ENCODE measurements at regions not wholly inside any gene's neighbourhood (a gene's known extent, or its start where the extent isn't known, plus 50 kb on each side); places are given as distances from the start of the nearest gene placed in this dataset.

GRCh38 chr11:90756617-90757016, 533.8 kb upstream of the CHORDC1 start:
- Histone ChIP-seq H3K4me3 (no peak overlapping the region), H3K27ac (replicated peaks in 1 of 4) (no peak overlapping the region), H3K36me3 (no peaks in the 10 kb centered on the region), H3K4me1 (no peaks in the 10 kb centered on the region), H3K9me3 (no peaks in the 10 kb centered on the region), H3K27me3 (no peaks in the 10 kb centered on the region)
- 64% methylated on average over 1 of the region's 1 CpG for WGBS
- intact Hi-C loops (cut with DNase I), result no loop called here
- no peak for TF ChIP-seq EP300 (IDR thresholded peaks at IDR 0.05)
- no peak for DNase-seq (ENCODE audit: extremely low spot score)

GRCh38 chr11:90753546-90753945, 530.7 kb upstream of the CHORDC1 start:
- Histone ChIP-seq H3K4me3 (no peak overlapping the region), H3K9me3 (no peaks in the 10 kb centered on the region), H3K36me3 (no peaks in the 10 kb centered on the region), H3K27ac (replicated peaks in 1 of 4) (no peak overlapping the region), H3K4me1 (no peaks in the 10 kb centered on the region), H3K27me3 (no peaks in the 10 kb centered on the region)
- no peak for DNase-seq (ENCODE audit: extremely low spot score)
- WGBS, result 95% methylated on average over 1 of the region's 1 CpG
- intact Hi-C loops (cut with DNase I), result no loop called here
- TF ChIP-seq CTCF (IDR thresholded peaks at IDR 0.05), result no peak
- no peak for TF ChIP-seq POLR2A (IDR thresholded peaks at IDR 0.05; ENCODE audit: low read depth)
- TF ChIP-seq EP300 (IDR thresholded peaks at IDR 0.05), result no peak
- TF ChIP-seq POLR2AphosphoS5 (IDR thresholded peaks at IDR 0.05), result no peak

GRCh38 chr11:90747057-90747456, 524.2 kb upstream of the CHORDC1 start:
- no peaks in the 10 kb centered on the region for H3K4me1 ChIP-seq
- H3K4me3 ChIP-seq, result no peak overlapping the region
- WGBS, result 46% methylated on average over 2 of the region's 2 CpGs
- intact Hi-C loops (cut with DNase I), result no loop called here
- peaks cover 0 to 10% (median 0%) of the 10 kb centered on the region in 4 donors for H3K9me3 ChIP-seq
- no peaks in the 10 kb centered on the region for H3K27me3 ChIP-seq
- H3K36me3 ChIP-seq, result no peaks in the 10 kb centered on the region
- no peak for DNase-seq (ENCODE audit: extremely low spot score)
- no peak for TF ChIP-seq CTCF (IDR thresholded peaks at IDR 0.05)
- no peak for TF ChIP-seq POLR2A (IDR thresholded peaks at IDR 0.05; ENCODE audit: low read depth)
- TF ChIP-seq EP300 (IDR thresholded peaks at IDR 0.05), result no peak
- TF ChIP-seq POLR2AphosphoS5 (IDR thresholded peaks at IDR 0.05), result no peak
- H3K27ac ChIP-seq (replicated peaks in 1 of 4), result no peak overlapping the region

- no peak for DNase-seq (ENCODE audit: extremely low spot score)
- Histone ChIP-seq H3K4me3 (no peak overlapping the region), H3K27me3 (no peaks in the 10 kb centered on the region), H3K27ac (replicated peaks in 1 of 4) (no peak overlapping the region), H3K4me1 (no peaks in the 10 kb centered on the region), H3K36me3 (no peaks in the 10 kb centered on the region), H3K9me3 (peaks cover 0 to 10% (median 0%) of the 10 kb centered on the region in 4 donors)
- intact Hi-C loops (cut with DNase I), result no loop called here
- WGBS, result 0% methylated on average over 1 of the region's 1 CpG
- TF ChIP-seq POLR2AphosphoS5 (IDR thresholded peaks at IDR 0.05), result no peak
- TF ChIP-seq EP300 (IDR thresholded peaks at IDR 0.05), result no peak
- no peak for TF ChIP-seq CTCF (IDR thresholded peaks at IDR 0.05)
- no peak for TF ChIP-seq POLR2A (IDR thresholded peaks at IDR 0.05; ENCODE audit: low read depth)
Measured at GRCh38 chr11:90744169-90744568, 521.3 kb upstream of the CHORDC1 start.

- intact Hi-C loops (cut with DNase I), result no loop called here
- Histone ChIP-seq H3K36me3 (no peaks in the 10 kb centered on the region), H3K4me3 (no peak overlapping the region), H3K9me3 (no peaks in the 10 kb centered on the region), H3K27ac (replicated peaks in 1 of 4) (no peak overlapping the region), H3K4me1 (peaks cover 0 to 9% (median 0%) of the 10 kb centered on the region in 4 donors), H3K27me3 (no peaks in the 10 kb centered on the region)
- WGBS, result 74% methylated on average over 1 of the region's 1 CpG
- TF ChIP-seq CTCF (IDR thresholded peaks at IDR 0.05) (no peak), POLR2A (IDR thresholded peaks at IDR 0.05; ENCODE audit: low read depth) (no peak), POLR2AphosphoS5 (IDR thresholded peaks at IDR 0.05) (no peak), EP300 (IDR thresholded peaks at IDR 0.05) (no peak)
- no peak for DNase-seq (ENCODE audit: extremely low spot score)
Measured at GRCh38 chr11:90738799-90739198, 516.0 kb upstream of the CHORDC1 start.
